Breast epithelium (tissue), 3 donors: ENCODE measurements at regions not wholly inside any gene's neighbourhood (a gene's known extent, or its start where the extent isn't known, plus 50 kb on each side); places are given as distances from the start of the nearest gene placed in this dataset.

ENCODE experiments used
- POLR2A ChIP-seq: fragments of 450-650 bp; IDR thresholded peaks from one replicate; pipeline ENCODE4 v1.6.1; 2016; ENCODE audit warnings: antibody characterized with exemption, mild to moderate bottlenecking, moderate library complexity
- POLR2AphosphoS5 ChIP-seq, 3 donors: sonication (generic); formaldehyde crosslinking; IDR thresholded peaks; one replicate each; pipeline ENCODE4 v1.6.1; 2017; ENCODE audit warnings: antibody characterized with exemption in 3 of 3
- TF ChIP-seq, protein P1 (sequence below), 3 donors: fragments of 450-650 bp; IDR thresholded peaks; one replicate each; pipeline ENCODE4 v1.5.1; 2016 to 2017; ENCODE audit warnings: antibody characterized with exemption in 3 of 3, mild to moderate bottlenecking in 3 of 3, moderate library complexity in 3 of 3

DNA sequence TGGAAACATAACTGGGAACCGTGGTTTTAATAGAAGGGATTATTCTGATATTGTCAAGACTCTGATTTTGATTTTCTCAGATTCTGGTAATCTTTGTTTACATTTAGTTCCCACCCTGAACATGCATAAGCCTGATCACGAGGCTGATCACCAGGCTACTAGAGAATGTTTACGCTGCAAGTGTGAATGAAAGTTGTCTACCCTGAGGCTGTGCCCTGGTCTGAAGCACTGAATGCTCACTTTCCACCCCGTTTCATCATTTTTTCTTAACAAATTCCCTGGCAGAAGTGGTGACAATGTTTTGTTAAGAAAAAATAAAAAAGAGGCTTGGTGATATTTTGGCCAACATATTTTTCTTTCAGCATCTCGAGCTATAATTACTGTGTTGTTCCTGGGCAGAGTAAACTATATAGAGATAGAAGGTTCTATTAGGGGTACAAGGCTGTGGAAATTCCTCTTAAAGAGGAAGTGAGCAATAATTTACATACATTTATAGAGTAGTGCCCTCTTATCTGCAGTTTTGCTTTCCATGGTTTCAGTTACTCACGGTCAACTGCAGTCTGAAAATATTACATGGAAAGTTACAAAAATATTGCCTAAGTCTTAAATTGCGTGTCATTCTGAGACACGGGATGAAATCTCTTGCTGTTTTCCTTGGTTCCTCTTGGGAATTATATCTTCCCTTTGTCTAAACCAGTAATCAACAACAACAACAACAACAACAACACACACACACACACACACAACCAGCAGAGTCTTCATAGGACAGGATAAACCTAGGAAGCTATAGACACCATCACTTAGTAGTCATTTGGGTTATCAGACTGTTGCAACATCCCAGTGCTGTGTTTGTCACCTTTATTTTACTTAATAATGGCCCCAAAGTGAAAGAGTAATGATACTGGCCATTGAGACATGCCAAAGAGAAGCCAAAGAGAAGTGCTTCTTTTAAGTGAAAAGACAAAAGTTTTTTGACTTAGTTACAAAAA is 566.6 kb upstream of the CITED2 start:
- TF ChIP-seq POLR2AphosphoS5 (IDR thresholded peaks at IDR 0.05) (no peak), POLR2A (no peak)
- TF ChIP-seq, protein P1, sequence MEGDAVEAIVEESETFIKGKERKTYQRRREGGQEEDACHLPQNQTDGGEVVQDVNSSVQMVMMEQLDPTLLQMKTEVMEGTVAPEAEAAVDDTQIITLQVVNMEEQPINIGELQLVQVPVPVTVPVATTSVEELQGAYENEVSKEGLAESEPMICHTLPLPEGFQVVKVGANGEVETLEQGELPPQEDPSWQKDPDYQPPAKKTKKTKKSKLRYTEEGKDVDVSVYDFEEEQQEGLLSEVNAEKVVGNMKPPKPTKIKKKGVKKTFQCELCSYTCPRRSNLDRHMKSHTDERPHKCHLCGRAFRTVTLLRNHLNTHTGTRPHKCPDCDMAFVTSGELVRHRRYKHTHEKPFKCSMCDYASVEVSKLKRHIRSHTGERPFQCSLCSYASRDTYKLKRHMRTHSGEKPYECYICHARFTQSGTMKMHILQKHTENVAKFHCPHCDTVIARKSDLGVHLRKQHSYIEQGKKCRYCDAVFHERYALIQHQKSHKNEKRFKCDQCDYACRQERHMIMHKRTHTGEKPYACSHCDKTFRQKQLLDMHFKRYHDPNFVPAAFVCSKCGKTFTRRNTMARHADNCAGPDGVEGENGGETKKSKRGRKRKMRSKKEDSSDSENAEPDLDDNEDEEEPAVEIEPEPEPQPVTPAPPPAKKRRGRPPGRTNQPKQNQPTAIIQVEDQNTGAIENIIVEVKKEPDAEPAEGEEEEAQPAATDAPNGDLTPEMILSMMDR (IDR thresholded peaks at IDR 0.05) = no peak
